Sigmoid colon (tissue), 4 donors: ENCODE measurements at regions not wholly inside any gene's neighbourhood (a gene's known extent, or its start where the extent isn't known, plus 50 kb on each side); places are given as distances from the start of the nearest gene placed in this dataset.

Experiments used
- CTCF ChIP-seq, 4 experiments: fragments of 450-650 bp in 3 of 4; fragments of 200-600 bp in 1 of 4; IDR thresholded peaks; one replicate each; pipeline ENCODE4 v1.5.1; 2016 to 2019; ENCODE audit warnings: antibody characterized with exemption in 4 of 4, mild to moderate bottlenecking in 3 of 4, moderate library complexity in 2 of 4
- EP300 ChIP-seq, 4 donors: sonication (generic); formaldehyde crosslinking; IDR thresholded peaks; one replicate each; pipeline ENCODE4 v1.6.1; 2017; ENCODE audit warnings: antibody characterized with exemption in 4 of 4
- POLR2AphosphoS5 ChIP-seq, 4 donors: sonication (generic); formaldehyde crosslinking; IDR thresholded peaks; one replicate each; pipeline ENCODE4 v1.6.1; 2017; ENCODE audit warnings: antibody characterized with exemption in 4 of 4

GRCh38 chr5:68015381-68016302 is 199.9 kb upstream of the PIK3R1 start:
- TF ChIP-seq CTCF (IDR thresholded peaks at IDR 0.05) (no peak), POLR2AphosphoS5 (IDR thresholded peaks at IDR 0.05) (no peak), EP300 (IDR thresholded peaks at IDR 0.05) (no peak)
